HG02642 (cell line): ENCODE measurements at regions not wholly inside any gene's neighbourhood (a gene's known extent, or its start where the extent isn't known, plus 50 kb on each side); places are given as distances from the start of the nearest gene placed in this dataset.

Source experiments
- ATAC-seq: cut with Tn5 transposase; IDR thresholded peaks from one replicate; pipeline ENCODE4 v1.9.1; 2021; ENCODE audit warnings: mild to moderate bottlenecking; ENCODE audit not compliant: unreplicated experiment, poor library complexity

DNA sequence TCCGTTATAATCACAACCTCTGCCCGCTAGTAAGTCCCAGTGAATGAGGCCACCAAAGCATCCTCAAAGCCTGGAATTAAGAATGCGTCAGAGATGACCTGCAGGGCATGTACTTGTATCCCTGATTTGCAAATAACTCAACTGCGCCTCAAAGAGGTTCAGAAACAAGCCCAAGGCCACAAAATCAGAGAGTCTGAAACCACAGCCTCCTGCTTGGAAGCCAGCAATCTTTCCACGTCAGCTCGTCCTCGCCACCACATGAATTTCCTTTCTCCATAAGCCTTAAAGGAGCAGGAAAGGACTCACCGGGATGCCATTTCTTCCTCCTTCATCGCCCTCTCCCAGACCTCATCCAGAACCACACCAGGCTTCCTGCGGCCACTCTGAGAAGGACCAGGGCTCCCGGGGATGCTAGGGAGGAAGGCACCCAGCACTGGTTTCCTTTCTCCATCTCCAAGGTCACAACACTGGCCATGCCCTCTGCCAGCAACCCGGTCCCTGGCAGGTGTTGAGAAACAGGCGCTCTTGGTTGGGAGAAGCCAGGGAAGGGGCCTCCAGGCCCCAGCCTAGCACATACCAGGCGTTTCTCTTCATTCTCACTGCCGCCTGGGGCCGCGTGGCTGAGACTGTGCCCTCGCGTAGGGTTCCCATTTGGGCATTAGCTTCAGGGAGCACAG is 191.2 kb upstream of the DIO3 start:
- ATAC-seq: no peak

DNA sequence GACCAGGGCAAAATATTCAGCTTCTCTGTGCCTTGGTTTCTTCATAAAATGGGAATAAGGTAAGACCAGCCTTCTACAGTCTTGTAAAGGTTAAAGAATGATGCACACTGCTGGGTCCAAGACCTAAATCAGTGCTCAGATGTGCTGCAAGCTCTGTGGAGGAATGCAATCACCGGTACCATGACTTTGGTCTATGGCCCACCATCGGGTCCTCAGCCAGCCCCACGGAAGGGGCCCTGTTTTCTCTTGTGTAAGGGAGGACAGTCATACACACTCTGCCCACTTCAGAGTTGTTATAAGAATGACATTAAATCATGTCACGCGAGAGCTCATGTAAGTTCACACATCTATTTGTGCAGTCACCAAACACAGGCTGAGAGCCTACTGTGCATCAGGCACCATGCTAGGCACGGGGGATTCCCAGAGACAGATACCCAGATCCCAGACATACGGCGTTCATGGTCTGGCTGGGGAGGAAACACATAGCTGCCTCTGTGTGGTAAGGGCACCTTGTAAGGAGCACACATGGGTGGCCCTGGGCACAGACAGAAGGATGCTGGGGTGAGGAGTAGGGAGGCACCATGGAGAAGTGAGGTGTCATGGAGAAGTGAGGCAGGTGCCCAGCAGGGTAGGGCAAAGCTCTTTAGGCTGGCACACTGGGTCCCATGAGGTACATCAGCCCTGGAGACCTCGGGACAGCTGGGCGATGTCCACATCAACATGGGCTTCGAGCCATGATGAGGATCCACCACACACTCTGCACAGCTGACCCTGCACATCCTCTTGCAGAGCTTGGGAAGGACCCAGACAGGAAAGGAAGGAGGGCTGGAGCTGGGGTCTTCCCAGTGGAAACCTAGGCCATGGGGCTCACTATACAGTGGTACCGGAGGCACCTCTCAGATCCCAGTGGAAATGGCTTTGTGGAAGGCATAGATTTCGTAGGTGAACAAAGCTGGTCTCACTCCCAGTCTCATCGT is 190.4 kb upstream of the DIO3 start:
- no peak for ATAC-seq

- no peak for ATAC-seq
Measured at GRCh38 chr14:101371799-101372793, 189.2 kb upstream of the DIO3 start.

DNA sequence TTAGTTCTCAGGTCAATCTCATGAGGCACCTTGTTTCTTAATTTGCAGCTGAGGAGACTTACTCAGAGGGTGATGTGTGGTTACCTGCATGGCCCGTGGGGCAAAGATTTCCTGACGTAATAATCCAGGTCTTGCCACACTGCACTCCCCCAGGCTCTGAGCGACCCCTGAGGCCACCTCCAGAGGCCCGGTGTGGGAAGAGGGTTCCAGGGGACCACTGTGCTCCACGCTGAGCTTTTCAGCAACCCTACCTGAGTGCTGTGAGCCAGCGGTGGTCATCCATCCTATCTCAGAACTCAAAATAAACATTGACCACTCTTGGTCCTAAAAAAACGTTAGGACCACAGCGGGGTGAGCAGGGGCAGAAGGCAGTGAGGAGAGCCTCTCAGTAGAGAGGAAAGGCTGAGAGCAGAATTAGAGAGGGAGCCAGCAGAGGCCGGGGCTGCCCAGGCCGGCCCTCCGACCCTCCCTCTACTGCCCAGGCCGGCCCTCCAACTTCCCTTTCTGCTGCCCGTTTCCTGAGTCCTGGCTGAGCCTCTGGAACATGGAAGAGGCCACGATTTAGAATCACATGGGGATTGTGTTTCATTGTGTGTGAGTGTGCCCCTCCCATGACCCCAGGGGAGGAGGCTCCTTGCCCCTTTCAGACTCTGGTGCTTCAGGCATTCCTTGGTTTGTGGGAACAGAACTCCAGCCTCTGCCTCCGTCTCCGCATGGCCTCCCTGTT is 188.2 kb upstream of the DIO3 start:
- ATAC-seq: no peak

DNA sequence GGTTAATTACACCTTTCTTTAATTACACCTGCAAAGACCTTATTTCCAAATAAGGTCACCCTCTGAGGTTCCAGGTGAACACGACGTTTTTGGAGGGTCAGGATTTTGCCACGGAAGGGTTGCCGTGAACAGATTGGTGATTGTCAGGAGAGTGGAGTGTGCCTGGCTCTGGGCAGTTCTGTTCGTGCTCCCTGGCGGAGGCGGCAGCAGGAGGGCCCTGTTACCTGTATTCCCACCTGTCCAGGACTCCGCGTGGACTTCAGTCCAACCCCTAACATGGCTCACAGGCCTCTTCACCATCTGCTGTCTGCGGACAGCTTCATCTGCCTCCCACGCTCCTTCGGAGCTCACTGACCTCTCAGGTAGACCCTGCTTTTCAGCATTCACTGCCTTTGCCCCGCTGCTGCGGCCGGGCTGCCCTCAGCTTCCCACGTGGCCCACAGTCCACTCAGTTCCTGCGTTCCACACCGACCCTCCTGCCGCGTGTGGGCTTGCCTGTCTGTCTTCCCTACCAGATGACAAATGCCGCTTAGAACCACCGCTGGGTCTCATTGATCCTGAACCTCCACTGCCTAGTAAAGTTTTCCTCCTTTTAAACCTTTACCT is 187.5 kb upstream of the DIO3 start:
- ATAC-seq: no peak

GRCh38 chr14:101374373-101375338 is 186.6 kb upstream of the DIO3 start:
- ATAC-seq: no peak

GRCh38 chr14:101377069-101377468 is 184.2 kb upstream of the DIO3 start:
- ATAC-seq: no peak

- ATAC-seq: no peak
Measured at GRCh38 chr14:101379842-101380241, 181.5 kb upstream of the DIO3 start.

- no peak for ATAC-seq
Measured at GRCh38 chr14:101380512-101380911, 180.8 kb upstream of the DIO3 start.

- no peak for ATAC-seq
Measured at GRCh38 chr14:101380940-101381339, 180.4 kb upstream of the DIO3 start.

DNA sequence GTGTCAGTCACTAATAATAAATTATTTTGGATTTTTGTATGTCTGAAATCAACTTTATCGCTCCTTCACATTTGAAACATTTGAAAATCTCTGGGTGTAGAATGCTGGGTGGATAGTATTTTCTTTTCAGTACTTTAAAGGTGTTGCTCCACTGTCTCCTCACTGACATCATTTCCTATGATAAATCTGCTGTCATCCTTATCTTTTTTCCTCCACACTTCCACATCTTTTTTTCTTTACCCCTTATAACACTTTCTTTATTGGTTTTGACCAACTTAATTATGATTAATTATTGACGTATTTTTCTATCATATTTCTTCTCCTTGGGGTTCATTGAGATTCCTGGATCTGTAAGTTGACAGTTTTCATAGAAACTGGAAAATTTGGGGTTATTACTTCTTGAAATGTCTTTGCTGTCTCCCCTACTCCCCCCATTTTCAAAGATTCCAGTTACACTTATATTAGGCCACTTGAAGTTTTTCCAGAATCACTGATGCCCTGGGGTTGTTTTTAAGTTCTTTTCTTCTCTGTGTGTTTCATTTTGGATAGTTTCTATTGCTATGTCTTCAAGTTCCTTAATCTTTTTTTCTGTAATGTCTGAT is 177.5 kb upstream of the DIO3 start:
- ATAC-seq: no peak

- no peak for ATAC-seq
Measured at GRCh38 chr14:101394374-101394773, 166.9 kb upstream of the DIO3 start.

GRCh38 chr14:101395779-101396178 is 165.5 kb upstream of the DIO3 start:
- no peak for ATAC-seq

DNA sequence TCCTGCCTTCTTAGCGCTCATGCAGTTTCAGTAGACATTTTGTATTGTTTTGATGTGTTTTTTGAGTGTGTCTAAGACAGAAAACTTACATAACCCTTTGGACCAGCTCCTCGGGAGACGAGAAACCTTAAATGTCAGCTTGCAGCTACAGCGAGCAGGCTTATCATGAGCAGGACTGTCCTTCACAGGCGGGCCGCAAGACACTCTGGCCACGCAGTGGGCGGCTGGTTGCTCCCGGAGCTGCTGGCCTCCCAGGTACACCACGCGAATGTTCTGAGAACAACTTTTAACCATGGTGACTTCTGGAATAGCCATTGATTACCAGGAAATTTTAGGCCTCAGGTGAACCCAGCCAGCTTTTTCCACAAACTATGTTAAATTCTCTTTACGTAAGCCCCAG is 164.1 kb upstream of the DIO3 start:
- ATAC-seq: no peak

GRCh38 chr14:101398011-101398410 is 163.3 kb upstream of the DIO3 start:
- ATAC-seq: no peak

DNA sequence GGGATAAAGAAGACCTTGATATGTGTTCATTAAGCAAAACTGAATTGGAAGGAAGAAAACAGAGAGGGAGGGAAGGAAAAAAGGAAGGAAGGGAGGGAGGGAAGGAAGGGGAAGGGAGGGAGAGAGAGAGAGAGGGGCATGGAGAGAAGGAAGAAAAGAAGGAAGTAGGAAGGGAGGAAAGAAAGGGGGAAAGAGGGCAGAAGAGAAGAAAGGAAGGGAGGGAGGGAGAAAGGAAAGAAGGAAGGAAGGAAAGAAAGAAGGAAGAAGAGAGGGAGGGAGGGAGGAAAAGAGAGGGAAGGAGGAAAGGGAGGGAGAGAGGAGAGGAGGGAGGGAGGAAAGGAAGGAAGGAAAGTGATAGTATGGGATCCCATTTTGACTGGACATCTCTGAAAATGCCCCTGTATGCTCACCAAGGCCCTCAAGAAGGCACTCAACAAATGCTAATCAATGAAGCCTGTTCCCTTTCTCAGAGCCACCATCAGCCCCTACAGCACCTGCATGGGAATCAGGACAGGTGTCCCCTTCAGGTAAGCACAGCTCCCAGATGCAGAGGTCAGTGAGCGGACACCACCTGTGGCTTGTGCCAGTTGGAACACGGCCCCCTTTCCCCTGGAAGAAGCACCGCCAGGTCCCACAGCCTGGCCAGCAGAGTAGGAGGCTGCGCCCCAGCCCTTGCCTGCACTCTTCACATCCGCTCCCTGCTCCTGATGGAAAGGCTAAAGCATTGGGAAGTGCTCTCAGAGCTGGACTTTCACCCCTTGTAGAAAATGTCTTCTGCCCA is 161.4 kb upstream of the DIO3 start:
- ATAC-seq: no peak

DNA sequence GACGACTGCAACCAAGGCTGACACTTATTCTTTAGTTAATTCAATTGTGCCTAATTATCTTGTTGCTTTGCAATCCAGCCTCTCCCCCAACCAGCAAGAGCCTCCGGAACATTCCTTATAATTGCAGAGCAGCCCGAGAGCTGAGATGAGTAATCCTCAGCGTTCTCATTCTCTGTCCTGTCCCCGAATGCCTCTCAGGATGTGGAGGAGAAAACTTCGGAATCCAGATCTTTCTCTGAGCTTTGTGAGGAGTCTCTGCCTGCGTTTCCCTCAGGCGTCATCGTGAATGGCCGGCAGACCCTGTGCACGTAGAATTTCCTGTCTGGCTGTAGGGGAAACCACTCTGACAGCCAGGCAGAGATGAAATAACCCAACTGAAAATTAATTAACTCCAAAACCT is 160.5 kb upstream of the DIO3 start:
- ATAC-seq: no peak
